Astrocyte of the hippocampus (primary cell): ENCODE measurements at regions not wholly inside any gene's neighbourhood (a gene's known extent, or its start where the extent isn't known, plus 50 kb on each side); places are given as distances from the start of the nearest gene placed in this dataset.
"Not testable (repeated sequence)": the region's sequence is repeated elsewhere in the genome, so short reads cannot be mapped to it uniquely, and the experiment has no call there.

Experiments used
- DNase-seq: peaks from one replicate; pipeline ENCODE4 v3.0.0; 2011; ENCODE audit warnings: low read depth, low spot score

DNA sequence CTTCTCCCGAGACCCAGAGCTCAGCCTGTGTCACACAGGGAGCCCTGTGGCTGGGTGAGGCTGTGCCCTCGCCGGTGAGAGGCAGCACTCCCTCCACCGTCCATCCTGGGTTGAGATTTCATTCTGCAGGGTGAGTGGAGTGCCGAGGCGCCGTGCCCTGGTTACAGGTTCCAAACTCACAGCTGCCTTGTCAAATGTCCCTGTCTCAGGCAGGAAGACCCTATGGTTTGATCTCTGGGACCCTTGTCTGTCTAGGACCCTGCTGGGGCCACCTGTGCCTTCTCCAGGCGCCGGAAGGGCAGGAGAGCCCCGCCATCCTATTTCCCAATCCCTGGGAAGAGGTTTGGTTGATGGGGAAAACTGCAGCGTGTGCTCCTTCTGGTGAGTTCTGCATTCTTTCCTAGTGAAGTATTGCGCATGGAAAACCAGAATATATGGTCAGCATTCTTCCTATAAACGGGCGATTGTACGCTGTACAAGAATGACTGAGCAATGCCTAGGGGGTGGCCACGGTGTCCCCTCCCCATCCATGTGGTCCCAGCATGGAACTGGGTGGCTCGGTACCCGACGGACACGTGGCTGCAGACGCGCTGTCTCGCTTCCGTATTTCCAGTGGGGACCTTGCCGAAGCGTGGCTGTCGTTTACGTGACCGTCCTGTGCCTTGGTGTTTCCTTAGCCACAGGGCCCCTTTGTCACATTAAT lies 95.9 kb upstream of the COL5A1 start:
- DNase-seq = peak; percentile 61

DNA sequence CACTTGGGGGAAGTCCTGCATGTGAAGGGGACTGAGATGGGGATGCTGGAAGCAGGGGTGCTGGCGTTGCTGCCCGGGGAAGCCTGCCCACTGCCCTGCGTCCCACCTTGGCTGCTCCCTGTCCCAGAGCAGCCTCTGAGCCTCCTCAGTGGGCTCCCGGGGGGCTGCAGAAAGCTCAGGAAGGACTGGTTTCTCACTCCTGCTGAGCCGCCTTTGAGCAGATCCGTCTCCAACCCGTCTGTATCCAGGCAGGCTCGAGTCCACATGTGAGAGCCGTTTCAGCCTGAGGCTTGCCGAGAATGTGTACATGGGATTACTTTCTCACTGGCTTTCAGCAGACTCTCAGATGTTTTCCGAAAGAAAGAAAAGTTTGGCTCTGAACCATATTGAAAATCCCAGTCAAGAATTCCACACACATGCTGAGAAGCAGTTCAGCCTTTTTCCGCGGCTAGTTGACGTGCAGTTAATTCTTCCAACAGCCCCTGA lies 95.3 kb upstream of the COL5A1 start:
- DNase-seq = peak; percentile 87

DNA sequence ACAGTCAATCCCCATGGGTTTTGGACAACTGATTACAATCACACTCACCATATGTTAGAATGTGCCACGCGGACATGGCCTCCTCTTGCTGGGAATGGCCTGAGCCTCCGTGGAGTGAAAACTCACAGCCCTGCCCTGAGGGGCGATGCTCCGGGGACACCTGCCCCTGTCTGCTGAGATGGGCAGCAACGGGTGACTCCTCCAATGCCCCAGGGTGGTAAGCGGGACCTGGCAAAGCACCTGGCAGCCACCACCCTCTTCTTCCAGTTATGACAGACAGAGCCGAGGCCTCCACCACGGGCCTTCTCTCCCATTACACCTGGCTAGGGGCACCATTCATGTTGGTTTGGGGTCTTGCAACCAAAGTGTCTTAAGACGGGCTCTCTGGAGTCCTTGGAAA lies 94.9 kb upstream of the COL5A1 start:
- DNase-seq = no peak

DNA sequence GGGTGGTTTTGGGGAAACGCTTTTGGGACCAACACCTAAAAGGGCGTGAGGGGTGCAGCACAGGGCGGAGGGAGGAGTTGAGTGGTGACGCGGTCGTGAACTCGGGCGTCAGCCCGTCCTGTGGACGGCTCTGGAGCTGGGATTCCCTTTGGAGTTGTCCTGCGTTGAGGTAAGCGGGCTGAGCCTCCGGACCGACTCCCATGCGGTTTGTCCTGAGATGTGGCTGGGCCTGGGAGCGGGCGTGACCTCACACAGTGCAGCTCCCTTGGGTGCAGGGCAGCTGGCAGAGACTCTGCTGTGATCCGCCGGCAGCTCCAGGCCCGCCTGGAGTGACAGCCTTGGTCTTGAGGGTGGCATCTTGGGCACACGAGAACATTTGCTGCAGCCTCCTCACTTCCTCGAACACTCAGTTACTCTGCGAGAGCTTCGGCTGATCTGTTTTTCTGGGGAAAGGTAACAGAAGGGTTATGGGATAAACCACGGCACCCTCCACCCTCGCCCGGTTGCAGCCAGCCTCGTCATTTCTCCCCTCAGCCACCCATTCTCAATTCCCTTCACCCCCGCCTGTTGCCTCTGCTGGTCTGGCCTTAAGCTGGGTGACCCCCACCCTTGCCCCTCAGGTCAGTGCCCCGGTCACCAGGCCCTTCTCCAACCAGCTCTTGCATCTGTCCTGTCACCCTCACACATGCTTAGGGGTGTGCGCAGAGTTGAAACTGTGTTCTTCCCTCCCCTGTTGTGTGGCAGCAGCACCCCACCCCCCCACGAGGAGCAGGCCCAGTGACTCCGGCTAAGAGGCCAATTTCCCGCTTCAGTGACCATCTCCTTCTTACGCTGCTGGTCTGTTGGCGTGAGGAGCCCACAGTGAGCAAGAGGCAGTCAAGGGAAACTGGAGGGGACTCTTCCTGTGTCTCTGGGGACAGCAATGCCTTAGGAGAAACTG lies 94.2 kb upstream of the COL5A1 start:
- DNase-seq = no peak

DNA sequence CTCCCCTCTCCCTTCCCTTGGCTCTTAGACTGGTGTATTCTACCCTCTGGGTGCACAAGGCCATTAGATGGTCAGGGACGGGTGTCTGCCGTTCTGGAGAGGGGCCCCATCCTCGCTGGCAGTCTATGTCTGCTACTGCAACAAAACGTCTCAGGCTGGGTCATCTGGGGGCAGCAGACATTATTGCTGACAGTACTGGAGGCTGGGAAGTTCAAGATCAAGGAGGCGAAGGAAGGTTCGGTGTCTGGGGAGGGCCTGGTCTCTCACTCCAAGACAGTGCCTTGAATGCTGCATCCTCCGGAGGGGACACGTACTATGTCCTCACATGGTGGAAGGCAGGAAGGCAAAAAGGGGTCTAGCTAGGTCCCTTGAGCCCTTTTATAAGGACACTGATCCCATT lies 93.4 kb upstream of the COL5A1 start:
- DNase-seq = no peak

DNA sequence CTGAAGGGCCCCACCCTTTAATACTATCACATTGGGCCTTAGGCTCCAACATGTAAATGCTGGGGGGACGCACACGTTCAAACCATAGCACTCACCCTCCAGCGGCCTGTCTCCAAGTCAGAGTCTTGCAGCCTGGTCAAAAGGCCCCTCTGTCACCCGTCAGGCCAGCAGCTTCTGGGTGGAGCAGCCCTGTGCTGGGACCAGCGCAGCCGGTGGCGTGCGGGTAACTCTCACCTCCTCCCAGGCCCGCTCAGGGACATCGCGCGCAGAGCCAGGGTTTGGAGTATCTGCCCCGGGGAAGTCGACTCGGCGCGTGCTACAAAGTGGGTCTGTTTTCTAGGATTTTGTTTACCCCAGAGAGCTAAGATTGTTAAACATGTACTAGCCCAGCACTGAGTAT lies 93.0 kb upstream of the COL5A1 start:
- DNase-seq = no peak

DNA sequence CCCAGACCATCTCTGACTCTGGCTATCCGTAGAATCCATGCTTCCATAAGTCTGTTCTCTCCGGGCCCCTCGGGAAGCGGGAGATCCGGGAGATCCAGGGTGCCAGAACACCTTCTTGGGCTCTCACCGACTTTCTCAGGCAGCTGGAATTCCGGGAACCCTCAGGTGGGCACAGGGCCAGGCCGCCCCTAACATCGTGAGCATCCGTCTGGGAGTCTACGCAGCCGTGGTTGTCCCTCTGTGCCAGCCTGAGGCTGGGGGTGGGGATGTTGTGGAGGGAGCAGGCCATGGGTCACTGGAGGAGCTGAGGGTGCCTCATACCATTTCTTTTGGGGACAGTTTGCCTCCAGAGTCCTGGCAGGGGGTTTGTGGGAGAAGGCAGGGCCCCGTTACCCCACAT lies 92.3 kb upstream of the COL5A1 start:
- no peak for DNase-seq

DNA sequence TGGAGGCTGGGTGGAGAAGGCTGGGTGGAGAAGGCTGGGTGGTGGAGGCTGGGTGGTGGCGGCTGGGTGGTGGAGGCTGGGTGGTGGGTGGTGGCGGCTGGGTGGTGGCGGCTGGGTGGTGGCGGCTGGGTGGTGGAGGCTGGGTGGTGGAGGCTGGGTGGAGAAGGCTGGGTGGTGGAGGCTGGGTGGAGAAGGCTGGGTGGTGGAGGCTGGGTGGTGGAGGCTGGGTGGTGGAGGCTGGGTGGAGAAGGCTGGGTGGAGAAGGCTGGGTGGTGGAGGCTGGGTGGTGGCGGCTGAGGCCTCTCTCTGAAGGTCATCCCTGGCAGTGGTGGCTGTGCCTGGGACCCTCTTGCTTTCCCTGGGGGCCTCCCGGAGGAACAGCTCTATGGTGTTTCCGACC lies 91.5 kb upstream of the COL5A1 start:
- not testable (repeated sequence) for DNase-seq

DNA sequence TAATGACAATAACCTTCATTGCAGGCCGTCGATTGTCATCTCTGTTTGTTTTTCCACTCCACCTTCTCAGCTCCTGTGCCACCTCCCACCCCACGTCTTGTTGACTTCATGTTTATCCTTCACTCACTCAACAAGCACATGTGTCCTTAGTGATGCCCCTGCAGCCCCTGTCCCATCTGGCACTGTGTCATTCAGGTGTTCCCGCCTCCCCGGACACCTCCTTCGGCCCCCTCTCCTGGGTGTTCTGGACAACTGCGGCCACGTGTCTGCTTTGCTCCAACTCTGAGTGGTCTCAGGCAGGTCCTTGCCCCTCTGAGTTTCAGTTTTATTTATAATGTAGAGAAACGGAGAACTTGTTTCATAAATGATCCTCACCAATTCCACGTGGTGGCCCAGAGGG lies 91.0 kb upstream of the COL5A1 start:
- no peak for DNase-seq

DNA sequence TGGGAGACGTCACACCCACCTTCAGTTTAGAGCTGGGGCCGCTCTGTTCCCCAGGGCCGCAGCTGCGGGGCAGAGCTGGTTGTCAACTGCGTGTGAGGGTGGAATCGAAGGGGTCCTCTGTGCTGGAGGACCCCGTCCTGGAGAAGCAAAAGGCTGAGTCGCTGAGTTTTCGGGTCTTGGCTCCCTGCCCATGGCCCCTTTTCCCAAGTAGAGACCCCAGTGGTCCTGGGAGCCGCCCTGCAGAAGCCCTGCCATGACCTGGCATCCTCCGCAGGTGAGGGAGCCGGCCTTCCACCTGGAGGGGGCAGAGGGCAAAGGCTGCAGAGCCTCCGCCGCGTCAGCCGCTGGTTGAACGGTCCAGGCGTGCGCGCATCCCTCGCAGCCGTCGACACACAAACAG lies 90.4 kb upstream of the COL5A1 start:
- no peak for DNase-seq

DNA sequence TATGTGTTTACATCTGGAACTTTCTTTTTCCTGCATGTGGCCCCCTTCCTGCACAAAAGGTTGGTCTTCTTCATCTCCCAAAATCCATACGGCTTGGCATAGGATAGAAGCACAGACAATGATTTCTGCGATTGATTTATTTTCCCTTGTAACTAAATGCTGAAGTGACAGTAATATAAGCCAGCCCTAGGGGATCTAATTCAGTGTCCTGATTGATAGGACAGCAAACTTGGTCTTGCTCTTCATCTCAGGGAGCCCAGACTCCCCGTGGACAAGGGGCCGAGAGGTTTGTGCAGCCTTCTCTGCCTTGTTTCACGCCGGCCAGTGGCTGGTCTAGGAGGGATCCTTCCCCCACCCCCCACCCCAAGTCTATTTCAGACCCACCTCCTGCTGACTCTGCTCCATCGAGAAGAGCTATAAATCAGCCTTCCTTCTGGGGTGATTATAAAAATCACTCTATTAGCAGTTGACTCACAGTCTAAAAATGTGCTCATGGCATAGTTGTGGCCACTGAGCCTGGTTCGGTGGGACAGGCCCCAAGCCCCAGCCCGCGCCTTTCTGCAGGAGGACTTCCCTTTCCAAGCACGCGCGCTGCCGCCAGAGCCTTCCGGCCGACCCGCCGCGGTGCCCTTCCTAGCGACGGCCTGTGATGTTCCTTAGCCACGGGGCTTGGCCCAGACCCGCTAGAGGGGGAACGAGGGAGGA lies 89.8 kb upstream of the COL5A1 start:
- peak; percentile 98 for DNase-seq

DNA sequence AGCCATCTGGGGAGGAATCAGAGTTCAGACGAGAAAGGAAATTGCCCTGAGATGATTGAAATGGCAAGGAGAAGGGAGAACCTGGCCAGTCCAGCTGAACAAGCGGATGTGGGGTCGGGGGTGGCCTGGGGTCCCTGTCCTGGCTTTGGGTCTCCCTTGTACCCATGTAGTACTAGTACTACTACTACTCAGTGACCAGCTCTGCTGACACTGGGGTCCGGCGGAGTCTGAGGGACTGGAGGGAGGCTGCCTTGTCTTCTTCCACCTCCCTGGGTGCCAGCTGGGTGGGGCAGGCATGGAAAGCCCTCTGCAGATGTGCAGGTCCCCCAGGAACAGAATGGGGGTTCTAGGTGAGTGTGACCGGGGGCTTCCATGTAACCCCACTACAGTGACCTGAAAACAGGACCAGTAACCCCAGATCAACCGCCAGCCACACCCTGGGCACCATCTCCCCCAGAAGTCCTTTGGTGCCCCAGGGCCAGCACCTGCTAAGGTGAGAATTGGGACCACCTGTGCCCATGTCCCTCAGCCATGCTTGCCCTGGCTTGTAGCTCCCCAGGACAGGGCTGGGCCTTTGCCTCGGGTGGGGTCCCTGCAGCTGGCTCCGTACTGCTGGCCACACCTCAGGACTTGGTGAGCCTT lies 89.1 kb upstream of the COL5A1 start:
- DNase-seq = no peak

DNA sequence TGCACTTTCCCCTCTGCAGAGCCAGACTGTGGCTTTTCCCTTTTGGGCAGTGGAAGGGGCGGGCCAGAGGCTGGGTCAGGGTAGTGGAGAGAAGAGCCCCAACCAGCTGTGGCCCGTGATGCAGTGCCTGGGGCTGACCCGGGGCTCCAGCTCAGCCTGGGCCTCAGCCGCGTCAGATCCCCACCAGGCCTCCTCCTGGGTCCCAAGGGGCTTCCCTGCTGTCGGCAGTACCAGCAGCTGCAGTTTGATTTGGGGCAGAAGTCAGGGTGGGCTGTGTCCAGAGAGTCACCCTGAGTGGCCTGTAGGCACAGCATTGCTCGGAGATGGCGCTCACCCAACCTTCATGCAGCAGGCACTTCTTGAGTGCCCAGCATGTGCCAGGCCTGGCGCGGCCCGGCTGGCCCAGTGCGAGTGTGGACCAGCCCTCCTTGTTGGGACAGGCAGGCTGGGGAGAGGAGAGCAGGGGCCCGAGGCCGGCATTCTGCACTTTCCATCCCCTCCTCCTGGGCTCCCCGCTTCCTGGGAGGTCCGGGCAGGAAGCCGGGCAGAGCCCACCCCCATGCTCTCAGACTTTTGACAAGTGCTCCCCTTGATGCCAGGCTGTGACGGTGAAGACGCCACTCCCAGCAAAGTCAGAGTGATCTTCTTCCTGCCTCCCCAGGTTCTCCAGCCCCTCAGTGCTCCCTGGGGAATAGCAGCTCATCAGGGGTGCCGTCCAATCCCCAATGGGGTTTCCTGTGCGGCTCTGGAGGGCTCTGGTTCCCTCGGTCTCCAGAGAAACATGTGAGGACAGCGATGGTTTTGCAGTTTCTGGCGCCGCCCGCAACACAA lies 88.3 kb upstream of the COL5A1 start:
- DNase-seq = no peak

DNA sequence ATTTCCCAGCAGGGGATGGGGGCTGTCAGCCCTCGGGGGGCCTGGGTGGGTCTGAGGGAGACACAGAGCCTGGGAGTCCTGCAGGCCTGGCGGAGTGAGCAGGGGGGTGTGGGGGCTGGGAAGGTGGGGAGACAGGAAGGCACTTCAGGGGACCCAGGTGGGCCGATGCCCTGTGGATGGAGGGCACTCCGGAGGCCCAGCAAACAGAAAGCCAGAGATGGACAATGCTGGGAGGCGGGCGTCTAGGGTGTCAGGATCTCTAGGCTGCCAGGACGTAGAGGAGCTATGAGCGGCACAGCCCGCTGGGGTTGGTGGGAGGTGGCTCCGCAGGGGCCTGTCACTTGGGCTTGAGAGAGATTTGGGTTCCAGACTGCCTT lies 87.6 kb upstream of the COL5A1 start:
- DNase-seq = no peak

DNA sequence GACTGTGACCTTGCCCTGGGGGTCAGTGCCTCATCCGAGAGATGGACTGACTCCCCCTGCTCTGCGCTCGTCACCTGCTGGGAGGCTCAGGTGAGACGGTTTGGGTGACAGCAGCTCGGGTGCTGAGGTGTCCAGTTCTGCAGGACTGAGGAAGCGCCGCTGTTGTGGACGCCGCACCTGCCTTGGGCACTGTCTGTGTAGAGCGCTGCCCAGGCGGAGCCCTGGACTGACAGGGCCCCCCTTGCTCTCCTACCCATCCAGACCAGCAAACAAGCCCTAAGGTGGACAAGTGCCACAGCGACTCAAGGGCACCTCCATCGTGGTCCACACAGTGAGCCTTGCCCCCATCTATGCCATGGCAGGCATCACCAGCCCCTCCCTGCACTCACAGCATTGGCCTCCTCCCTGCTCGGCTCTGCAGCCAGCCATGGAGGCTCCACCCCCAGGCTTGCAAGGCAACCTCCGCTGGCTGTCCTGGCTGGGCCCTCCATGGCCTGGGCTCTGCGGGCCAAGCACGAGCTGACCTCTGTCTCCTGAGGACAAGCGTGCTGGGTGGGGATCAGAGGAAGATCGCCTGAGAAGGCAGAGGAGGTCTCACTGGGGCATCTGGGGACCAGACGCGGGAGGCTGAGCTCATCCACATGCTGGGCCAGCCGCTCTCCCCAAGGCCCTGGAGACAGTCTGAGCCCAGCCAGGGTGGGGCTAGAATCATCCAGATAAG lies 87.1 kb upstream of the COL5A1 start:
- no peak for DNase-seq

DNA sequence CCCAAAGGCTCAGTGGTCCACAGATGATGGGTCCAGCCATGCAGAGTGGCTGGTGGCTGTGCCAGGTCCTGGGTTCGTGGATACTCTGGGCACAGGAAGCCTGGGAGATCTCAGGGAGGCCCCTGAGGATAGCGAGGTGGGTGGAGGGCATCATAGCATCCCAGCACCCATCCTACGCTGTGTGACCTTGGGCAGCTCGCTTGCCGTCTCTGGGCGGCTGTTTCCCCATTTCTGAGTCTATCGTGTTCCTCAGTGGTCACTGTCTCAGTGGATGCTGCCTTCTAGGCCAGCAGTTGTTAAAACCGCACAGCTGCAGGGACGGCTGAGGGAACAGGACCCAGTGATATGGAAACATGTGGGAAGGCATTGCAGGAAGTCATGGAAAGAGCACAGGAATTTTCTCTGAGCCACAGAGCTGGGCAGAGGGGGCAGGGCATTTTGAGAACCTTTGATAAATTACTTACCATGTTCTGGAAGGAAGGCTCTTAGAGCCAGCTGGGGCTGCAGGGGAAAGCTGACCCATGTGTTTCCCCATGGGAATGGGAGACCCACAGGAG lies 86.4 kb upstream of the COL5A1 start:
- peak; percentile 67 for DNase-seq

DNA sequence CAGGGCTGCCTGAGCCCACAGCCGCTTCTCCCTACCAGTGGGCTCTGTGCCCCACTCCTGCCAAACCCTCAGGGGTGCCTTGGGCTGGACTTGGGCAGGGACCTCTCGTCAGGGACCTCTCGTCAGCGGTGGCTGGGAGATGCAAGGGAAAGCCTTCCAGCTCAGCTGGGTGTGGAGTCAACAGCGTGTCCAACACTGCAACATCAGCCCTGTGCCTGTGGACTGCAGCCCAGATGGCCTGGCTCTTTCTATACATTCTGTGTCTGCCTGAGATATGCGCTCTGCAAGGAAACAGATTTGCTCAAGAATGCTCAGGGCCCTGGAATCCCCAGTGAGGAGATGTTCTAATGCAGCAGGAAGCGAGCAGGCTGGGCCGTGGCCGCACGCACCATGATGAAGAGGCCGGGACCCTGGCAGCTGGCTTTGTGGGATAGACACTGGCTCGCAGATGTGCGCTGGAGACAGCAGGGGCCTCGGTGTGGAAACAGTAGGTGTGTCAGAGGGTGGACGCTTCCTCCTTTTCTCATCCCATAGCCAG lies 85.0 kb upstream of the COL5A1 start:
- no peak for DNase-seq

DNA sequence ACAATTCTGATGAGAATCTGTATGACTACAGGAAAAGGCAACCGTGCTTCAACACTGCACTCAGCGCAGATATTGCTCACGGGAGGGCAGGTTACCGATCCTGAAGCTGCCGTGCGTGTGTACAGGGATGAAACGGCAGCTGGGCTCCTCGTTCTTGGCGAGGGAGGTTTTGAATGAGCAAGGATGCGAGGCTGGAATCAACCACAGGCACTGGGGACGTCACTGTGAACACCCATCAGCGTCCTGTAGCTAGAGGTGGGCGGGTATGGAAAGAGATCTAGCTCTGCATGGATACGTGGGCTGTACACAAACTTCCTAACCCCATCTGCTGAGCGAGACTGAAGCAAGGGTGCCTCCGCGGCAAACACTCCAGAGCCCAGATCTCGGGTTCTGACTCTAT lies 84.3 kb upstream of the COL5A1 start:
- no peak for DNase-seq

DNA sequence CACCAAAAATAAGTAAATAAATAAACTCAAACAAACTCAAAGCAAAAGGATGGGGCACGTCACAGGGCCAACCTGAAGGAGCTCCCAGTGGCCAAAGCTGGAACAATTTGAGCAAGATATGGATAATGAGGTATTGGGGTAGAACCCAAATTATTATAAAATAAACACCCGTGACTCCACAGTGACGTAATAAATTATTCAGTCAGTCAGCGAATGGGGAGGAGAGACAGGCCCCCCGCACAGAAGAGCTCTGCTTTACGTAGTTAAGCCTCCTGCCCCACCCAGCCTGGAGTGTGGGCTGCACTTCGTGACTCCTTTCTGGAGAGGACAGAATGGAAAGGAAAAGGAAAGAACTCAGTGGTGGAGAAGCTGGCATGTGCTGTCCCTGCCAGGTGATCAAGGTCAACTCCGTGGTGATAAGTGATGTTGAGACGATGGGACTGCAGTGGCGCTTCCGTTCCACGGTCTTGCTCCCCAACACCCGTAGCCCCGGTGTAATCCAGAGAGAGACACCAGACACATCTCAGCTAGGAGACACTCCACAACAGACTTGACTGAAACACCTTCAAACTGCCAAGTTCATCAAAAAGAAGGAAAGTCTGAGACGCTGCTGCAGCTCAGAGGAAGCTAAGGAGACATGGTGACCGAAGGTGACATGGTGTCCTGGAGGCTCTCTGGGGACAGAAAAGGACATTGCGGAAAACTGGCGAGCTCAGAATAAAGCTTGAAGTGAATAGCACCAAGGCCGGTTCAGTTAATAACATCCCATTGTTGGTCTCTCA lies 83.3 kb upstream of the COL5A1 start:
- DNase-seq = no peak
